ENCODE measurements at regions not wholly inside any gene's neighbourhood (a gene's known extent, or its start where the extent isn't known, plus 50 kb on each side); places are given as distances from the start of the nearest gene placed in this dataset.

DNA sequence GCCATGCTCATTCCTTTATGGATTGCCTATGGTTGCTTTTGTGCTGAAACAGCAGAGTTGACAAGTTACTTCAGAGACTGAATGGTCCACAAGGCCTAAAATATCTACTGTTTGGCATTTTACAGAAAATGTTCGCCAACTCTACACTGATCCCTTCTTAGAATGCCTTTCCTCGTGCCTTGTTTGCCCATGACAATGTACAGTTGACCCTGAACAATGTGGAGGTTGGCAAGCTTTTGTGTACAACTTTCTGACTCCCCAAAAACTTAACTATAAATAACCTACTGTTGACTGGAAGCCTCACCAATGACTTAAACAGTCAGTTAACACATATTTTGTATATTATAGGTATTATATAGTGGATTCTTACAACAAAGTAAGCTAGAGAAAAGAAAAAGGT lies 361.4 kb downstream of the EPHA4 start:
- Histone ChIP-seq H2BK12ac (ENCODE audit: insufficient read length, low read depth, low read length) (no peak overlapping the region), H2AFZ (ENCODE audit: low read length) (no peak overlapping the region), H3K79me1 (ENCODE audit: insufficient read depth, low read depth, low read length, poor library complexity, severe bottlenecking) (no peaks in the 10 kb centered on the region), H2AK5ac (ENCODE audit: insufficient read length, low read length) (no peak overlapping the region), H3K79me2 (ENCODE audit: insufficient read depth, low read length) (no peaks in the 10 kb centered on the region), H3K14ac (ENCODE audit: insufficient read depth, low read length) (no peak overlapping the region), H4K8ac (replicated peaks; ENCODE audit: insufficient read length, low read depth, low read length) (no peak overlapping the region), H3K23ac (ENCODE audit: insufficient read length, low read depth, low read length) (no peak overlapping the region), H3K9me3 (ENCODE audit: control insufficient read depth, low read depth, low read length) (no peaks in the 10 kb centered on the region), H3T11ph (ENCODE audit: low read length) (no peak overlapping the region), H3K27me3 (ENCODE audit: insufficient read depth, low read length) (no peaks in the 10 kb centered on the region), H3K4me2 (ENCODE audit: insufficient read depth, insufficient read length, low read length) (no peak overlapping the region), H3K4me1 (ENCODE audit: insufficient read depth, low read length) (no peaks in the 10 kb centered on the region), H2BK20ac (ENCODE audit: low read depth, low read length, poor library complexity, severe bottlenecking) (no peak overlapping the region), H3K18ac (ENCODE audit: insufficient read length, low read depth, low read length) (no peak overlapping the region), H2BK15ac (ENCODE audit: low read depth, low read length) (no peak overlapping the region), H3K4ac (ENCODE audit: low read depth, low read length) (no peak overlapping the region), H3K56ac (ENCODE audit: insufficient read length, low read depth, low read length) (no peak overlapping the region), H4K5ac (ENCODE audit: insufficient read length, low read depth, low read length) (no peak overlapping the region), H2BK5ac (ENCODE audit: insufficient read length, low read length) (no peak overlapping the region), H3K27ac (ENCODE audit: insufficient read length, low read depth, low read length) (no peak overlapping the region), H3K9ac (ENCODE audit: extremely low read depth, insufficient read length, low read length) (no peak overlapping the region), H3K23me2 (ENCODE audit: insufficient read length, low read depth, low read length, poor library complexity, severe bottlenecking) (no peaks in the 10 kb centered on the region), H2BK120ac (ENCODE audit: low read depth, low read length, poor library complexity, severe bottlenecking) (no peak overlapping the region), H4K20me1 (ENCODE audit: control insufficient read depth, insufficient read depth, insufficient read length) (no peaks in the 10 kb centered on the region), H4K91ac (ENCODE audit: insufficient read length, low read depth, low read length) (no peak overlapping the region)
- H3K4me1 Mint-ChIP-seq: 0 out of 4 replicates have a peak, but pooled peaks cover 0 to 4% of the 10 kb centered on the region in 2 experiments
- H3K4me3 Mint-ChIP-seq: no peak overlapping the region
- H3K27me3 Mint-ChIP-seq (ENCODE audit: low read depth): no peaks in the 10 kb centered on the region
- no CpG with 5 or more reads among the region's 2 CpGs for WGBS (ENCODE audit: extremely low coverage, insufficient read length, low lambda C conversion rate)
- H3K9me3 Mint-ChIP-seq: no peaks in the 10 kb centered on the region
- H3K27ac Mint-ChIP-seq: no peak overlapping the region
- DNase-seq: no peak
- H3K36me3 Mint-ChIP-seq (ENCODE audit: insufficient read depth in 1 of 3, low read depth in 3 of 3): no peaks in the 10 kb centered on the region
- TF ChIP-seq, protein P1, sequence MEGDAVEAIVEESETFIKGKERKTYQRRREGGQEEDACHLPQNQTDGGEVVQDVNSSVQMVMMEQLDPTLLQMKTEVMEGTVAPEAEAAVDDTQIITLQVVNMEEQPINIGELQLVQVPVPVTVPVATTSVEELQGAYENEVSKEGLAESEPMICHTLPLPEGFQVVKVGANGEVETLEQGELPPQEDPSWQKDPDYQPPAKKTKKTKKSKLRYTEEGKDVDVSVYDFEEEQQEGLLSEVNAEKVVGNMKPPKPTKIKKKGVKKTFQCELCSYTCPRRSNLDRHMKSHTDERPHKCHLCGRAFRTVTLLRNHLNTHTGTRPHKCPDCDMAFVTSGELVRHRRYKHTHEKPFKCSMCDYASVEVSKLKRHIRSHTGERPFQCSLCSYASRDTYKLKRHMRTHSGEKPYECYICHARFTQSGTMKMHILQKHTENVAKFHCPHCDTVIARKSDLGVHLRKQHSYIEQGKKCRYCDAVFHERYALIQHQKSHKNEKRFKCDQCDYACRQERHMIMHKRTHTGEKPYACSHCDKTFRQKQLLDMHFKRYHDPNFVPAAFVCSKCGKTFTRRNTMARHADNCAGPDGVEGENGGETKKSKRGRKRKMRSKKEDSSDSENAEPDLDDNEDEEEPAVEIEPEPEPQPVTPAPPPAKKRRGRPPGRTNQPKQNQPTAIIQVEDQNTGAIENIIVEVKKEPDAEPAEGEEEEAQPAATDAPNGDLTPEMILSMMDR (conservative IDR thresholded peaks at IDR 0.05): no peak
